ENCODE measurements at regions not wholly inside any gene's neighbourhood (a gene's known extent, or its start where the extent isn't known, plus 50 kb on each side); places are given as distances from the start of the nearest gene placed in this dataset.

DNA sequence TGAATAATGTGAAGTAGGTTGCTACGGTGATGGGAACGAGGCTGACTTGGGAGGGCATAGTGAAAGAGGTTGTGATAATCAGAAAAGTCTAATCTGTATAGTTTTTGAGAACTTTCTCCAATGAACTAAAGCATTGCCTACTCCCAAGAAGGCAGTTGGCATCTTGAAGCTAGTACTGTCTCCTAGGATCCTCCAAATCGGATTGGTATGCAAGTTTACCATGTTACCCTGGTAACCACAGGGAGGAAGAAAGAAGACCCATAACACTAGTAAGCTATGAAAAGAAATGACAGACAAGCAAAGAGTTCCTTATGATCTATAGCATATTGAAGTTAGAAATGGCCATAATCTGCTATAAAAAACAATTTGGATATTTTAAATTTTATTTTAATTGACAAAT lies 127.2 kb upstream of the SYNPR start:
- TF ChIP-seq, protein P1, sequence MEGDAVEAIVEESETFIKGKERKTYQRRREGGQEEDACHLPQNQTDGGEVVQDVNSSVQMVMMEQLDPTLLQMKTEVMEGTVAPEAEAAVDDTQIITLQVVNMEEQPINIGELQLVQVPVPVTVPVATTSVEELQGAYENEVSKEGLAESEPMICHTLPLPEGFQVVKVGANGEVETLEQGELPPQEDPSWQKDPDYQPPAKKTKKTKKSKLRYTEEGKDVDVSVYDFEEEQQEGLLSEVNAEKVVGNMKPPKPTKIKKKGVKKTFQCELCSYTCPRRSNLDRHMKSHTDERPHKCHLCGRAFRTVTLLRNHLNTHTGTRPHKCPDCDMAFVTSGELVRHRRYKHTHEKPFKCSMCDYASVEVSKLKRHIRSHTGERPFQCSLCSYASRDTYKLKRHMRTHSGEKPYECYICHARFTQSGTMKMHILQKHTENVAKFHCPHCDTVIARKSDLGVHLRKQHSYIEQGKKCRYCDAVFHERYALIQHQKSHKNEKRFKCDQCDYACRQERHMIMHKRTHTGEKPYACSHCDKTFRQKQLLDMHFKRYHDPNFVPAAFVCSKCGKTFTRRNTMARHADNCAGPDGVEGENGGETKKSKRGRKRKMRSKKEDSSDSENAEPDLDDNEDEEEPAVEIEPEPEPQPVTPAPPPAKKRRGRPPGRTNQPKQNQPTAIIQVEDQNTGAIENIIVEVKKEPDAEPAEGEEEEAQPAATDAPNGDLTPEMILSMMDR (conservative IDR thresholded peaks at IDR 0.05): no peak
- TF ChIP-seq ZFX (IDR thresholded peaks at IDR 0.05): no peak
